ENCODE measurements at regions not wholly inside any gene's neighbourhood (a gene's known extent, or its start where the extent isn't known, plus 50 kb on each side); places are given as distances from the start of the nearest gene placed in this dataset.
"Not testable (repeated sequence)": the region's sequence is repeated elsewhere in the genome, so short reads cannot be mapped to it uniquely, and the experiment has no call there.

- DNase-seq: no peak
These were observed 264.5 kb downstream of the GPD2 start for GRCh38 chr2:156700681-156701080.

DNA sequence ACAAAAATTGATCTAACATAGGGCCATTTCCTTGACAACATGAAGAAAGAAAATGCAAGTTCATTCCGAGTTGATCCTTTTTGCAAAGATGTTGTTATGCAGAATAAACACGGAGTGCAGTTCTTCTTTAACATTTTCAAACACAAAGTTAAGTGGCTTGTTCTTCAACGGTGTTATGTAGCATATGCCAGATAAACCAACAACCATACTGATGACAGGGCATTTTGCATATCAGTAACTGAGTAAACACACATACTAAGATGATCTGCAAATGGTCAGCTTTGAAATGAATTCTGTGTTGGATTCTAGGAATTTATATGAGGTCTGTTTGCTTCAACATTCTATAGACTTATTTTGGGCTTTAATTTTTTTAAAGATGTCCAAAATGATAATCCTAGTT, 266.4 kb downstream of the GPD2 start:
- no peak for DNase-seq

GRCh38 chr2:156703642-156704041, 267.5 kb downstream of the GPD2 start:
- DNase-seq: no peak

DNA sequence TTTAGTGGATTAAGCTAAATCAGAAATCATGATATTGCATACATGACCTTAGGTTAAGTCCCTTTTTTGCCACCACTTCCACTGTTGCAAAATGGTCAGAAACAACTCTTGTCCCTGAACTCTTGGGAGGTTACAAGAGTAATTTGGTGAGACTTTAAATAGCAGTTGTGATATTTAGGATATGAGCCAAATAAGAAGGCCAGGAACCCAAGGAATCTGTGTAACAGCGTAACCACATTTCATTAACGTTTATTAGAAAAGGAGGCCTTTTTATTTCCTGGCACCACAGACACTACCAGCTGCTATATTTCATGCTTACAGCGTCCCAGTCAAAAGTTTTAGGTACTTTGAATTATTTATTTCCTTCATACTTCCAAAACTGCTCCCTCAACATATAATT, 268.0 kb downstream of the GPD2 start:
- DNase-seq: no peak

- DNase-seq: no peak
These were observed 268.4 kb downstream of the GPD2 start for GRCh38 chr2:156704617-156705016.

GRCh38 chr2:156706576-156706975, 270.4 kb downstream of the GPD2 start:
- DNase-seq: no peak

- DNase-seq: no peak
These were observed 271.9 kb downstream of the GPD2 start for GRCh38 chr2:156708051-156708450.

DNA sequence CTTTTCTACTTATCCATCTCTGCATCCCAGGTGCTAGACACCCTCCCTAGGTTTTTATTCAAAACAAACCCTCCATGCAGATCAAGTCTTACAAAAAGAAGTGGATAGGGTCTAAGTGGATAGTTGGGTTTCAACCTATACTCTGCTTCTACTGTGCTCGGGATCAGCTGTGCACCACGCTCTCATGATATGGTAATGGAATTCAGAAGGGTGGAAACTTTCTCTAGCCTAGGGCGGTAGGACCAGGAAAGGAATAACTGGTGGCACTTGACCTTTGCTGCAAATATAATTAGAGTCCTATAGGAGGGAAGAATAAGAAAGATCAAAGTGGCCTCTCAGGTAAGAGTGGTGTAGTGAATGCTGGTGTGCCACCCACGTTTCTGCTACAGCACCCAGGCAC, 272.9 kb downstream of the GPD2 start:
- DNase-seq: no peak

DNA sequence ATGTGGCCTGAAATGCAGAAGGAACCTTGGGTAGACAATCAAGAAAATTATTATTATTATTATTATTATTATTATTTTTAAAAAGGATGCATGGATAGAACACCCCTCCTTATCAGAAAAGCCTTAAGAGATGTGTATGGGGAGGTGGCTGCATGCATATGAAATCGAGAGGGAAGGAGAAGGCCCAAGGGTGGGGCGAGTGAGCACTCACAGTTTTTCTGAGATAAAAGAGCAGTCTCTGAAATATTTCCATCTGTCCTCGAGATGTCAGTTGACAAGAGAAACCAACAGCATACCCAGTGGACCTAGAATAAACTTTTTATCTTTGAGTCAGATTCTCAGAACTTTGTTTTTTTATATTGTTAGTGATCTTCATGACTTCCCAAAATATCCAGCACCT, 282.9 kb downstream of the GPD2 start:
- DNase-seq: no peak

DNA sequence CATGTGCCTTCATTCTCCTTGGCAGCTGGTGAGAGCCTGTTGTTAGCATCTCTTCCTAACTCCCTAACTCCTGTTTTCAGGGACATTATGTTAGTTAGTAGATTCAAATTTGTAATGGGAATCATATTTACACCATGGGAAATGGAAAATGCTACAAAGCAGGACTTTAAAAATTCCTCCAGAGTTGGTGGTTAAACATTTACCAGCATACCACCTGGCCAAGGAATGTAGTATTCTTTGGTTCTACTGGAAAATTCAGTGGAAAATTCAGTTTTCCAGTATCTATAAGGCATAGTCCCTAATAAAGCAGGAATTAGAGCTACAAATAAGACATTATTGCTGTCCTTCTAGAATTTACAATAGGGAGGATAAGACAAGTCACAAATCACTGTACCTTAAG, 291.7 kb downstream of the GPD2 start:
- DNase-seq: no peak

DNA sequence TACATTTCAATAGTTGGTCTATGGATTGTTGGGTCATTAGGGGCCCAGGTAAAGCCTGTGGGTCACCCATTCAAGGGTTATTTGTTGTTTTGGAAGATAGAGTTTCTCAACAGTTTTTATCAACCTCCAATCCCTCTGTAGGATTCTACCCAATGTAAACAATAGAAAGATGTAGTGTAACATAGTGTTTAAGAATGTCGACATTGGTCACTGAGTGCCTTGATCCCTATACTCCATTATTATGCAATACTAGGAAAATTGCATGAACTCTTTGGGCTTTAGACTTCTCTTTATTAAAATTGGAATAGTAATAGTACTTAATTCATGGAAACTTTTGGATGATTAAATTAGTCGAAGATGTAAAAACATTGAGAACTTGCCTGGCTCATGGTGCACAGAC, 292.1 kb downstream of the GPD2 start:
- no peak for DNase-seq

GRCh38 chr2:156731506-156731905, 295.3 kb downstream of the GPD2 start:
- DNase-seq: no peak

DNA sequence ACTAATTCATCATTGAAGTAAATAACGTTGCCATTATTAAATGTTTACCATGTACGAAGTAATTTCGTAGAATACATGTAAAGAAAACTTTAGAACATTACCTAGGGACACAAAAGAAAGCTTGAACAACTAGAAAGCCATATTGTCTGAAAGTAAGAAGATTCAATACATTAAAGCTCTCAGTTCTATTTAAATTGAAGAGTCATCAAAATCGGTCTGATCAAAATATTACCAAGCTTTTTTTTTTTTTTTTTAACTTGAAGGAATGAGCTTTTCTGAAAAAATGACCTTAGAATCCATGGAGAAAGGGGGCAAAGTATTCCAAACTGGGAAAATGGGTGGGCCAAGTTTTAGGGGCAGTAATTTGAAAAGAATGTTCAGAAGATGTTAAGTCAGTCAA, 300.8 kb downstream of the GPD2 start:
- no peak for DNase-seq

DNA sequence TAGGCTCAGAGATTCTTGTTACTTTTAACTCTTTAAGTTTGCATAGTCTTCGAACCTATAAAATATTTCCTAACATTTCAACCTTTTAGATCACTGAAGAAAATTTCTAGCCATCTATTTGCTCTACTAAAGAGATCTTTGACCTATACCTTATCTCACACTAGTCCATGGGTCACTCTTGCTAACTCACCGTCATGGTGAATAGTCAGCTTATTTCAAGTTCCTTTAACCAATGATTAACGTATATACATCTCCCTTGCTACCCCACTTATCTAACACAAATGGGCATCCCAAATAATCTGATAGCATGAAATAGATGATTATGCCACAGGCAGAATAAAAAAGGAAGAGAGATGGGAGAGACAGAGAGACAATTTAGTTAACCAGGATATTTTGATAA, 303.1 kb downstream of the GPD2 start:
- no peak for DNase-seq

DNA sequence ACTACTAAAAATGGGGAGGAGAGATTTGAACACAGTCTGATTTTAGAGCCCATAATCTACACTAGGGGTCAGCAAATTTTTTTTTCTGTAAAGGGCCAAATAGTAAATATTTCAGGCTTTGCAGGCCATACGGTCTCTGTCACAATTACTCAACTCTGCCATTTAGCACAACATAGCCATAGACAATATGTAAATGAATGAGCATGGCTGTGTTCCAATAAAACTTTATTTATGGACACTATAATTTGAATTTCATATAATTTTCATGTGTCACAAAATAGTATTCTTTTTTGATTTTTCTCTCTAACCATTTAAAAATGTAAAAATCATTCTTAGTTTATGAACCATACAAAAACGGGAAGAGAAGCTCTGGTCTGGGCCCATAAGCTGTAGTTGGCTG, 309.4 kb downstream of the GPD2 start:
- DNase-seq: no peak

DNA sequence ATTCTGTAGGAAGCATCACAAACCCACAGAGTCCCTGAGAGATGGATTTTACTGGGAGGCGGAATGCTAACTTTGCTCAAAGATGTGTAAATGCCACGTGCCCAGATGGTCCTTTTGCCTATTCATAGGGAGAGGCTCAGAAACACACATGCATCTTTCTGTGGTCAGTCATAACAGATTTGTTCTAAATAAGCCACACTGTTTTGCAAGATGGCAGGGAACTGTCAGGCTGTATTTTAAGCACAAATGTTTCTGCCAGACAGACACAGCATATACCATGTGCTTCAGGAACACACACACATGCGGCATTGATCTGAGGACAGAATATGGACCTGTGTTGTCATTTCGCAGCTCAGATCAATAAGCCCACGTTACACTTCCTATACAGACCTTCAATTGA, 312.0 kb downstream of the GPD2 start:
- DNase-seq: no peak

GRCh38 chr2:156752042-156752441, 315.9 kb downstream of the GPD2 start:
- no peak for DNase-seq

GRCh38 chr2:156753766-156754165, 317.6 kb downstream of the GPD2 start:
- DNase-seq: no peak

DNA sequence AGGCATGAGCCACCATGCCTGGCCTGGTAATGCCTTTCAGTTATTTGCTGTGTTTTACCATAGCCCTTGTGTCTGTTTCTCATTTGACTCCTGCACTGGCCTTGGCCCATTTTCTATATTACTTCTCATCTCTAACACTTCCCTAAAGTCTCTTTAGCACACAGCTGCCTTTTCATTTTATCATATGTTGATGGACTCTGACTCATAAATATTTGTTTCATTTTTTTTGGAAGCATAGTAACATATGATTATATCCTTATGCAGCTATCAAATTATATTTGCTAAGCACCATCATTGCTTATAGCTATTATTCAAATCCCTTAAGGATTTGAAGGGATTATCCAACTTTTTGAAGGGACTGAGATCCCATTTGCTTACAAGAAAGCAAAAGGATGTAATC, 320.3 kb downstream of the GPD2 start:
- no peak for DNase-seq

- DNase-seq: no peak
These were observed 327.0 kb downstream of the GPD2 start for GRCh38 chr2:156763174-156763573.

- no peak for DNase-seq
These were observed 328.9 kb downstream of the GPD2 start for GRCh38 chr2:156765043-156765442.

DNA sequence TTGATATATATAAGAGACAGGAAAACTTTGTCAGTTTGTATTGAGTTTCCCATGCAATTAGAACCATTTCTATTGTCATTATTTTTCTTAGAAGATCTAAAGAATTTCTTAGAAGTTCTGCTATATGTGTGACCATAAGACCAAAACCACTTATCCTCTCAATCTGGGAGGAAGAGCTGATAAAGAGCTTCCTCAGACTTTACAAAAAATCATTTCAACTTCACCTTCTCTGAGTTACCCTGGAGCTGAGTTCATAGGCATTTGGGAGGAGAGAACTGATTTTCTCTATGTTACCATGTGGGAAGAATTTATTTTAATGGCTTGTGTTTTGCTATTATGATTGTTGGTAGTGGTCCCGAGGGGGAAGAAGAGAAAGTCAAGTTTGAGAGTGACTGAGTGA, 329.3 kb downstream of the GPD2 start:
- no peak for DNase-seq

DNA sequence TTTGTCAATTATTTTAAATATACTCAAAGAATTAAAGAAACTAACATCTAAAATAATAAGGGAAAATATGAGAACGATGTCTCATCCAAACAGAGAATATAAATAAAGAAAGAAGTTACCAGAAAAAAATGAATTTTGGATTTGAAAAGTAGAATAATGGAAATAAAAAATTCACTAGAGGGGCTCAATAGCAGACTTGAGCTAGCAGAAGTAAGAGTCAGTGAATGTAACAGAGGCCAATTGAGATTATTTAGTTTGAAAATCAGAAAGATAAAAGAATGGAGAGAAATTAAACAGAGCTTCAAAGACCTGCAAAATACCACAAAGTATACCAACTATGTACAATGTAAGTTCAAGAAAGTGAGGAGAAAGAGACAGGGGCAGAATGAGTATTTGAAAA, 333.6 kb downstream of the GPD2 start:
- DNase-seq: no peak

DNA sequence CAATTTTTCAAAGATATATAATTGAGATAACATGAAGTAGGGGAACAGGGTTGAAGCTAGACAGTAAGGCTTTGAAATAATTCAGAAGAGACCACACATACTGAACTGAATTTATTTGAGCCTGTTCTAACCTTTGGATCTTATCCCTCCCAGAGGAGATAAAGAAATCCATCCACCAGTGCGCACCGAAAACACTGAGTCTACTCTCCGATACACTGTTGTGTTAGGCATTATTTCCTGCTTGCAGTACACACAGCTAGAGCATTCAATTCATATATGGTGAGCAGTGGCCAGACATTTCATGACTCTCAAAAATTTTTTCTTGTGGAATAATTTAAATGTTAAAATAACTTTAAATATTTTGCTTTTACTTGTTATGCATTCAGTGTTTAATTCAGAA, 342.7 kb downstream of the GPD2 start:
- no peak for DNase-seq

GRCh38 chr2:156779416-156780120, 343.4 kb downstream of the GPD2 start:
- DNase-seq: no peak

- not testable (repeated sequence) for DNase-seq
These were observed 345.5 kb downstream of the GPD2 start for GRCh38 chr2:156781677-156782076.
